ENCODE measurements at regions not wholly inside any gene's neighbourhood (a gene's known extent, or its start where the extent isn't known, plus 50 kb on each side); places are given as distances from the start of the nearest gene placed in this dataset.
"Not testable (repeated sequence)": the region's sequence is repeated elsewhere in the genome, so short reads cannot be mapped to it uniquely, and the experiment has no call there.

- DNase-seq (ENCODE audit: low read depth in 3 of 3) = no peak
Measured at GRCh38 chr14:82798276-82798675, 1264.6 kb upstream of the SEL1L start.

- DNase-seq (ENCODE audit: low read depth in 3 of 3) = no peak
Measured at GRCh38 chr14:82805892-82806825, 1272.5 kb upstream of the SEL1L start.

DNA sequence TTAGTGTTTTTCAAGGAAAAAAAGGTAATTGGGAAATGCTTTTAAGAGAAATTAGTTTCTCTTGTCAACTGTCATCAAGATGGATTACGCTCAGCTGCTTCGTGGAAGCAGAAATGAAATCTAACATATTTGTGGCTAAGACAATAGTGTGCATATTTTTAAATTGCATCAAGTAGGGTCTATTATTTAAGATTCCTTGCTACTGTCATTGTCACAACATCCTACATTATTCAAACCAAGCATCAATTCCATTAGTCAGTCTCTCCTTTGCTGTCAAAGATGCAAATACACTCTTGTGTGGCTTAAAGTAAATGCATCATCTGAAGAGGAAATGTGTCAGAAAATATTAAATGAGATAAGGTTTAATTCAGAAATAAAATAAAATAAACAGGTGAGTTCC lies 1277.6 kb upstream of the SEL1L start:
- DNase-seq (ENCODE audit: low read depth in 3 of 3) = no peak

DNA sequence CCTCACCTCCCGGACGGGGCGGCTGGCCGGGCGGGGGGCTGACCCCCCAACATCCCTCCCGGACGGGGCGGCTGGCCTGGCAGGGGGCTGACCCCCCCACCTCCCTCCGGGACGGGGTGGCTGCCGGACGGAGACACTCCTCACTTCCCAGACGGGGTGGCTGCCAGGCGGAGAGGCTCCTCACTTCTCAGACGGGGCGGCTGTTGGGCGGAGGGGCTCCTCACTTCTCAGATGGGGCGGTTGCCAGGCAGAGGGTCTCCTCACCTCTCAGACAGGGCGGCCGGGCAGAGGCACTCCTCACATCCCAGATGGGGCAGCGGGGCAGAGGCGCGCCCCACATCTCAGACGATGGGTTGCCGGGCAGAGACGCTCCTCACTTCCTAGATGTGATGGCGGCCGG lies 1280.7 kb upstream of the SEL1L start:
- not testable (repeated sequence) for DNase-seq (ENCODE audit: low read depth in 3 of 3)

DNA sequence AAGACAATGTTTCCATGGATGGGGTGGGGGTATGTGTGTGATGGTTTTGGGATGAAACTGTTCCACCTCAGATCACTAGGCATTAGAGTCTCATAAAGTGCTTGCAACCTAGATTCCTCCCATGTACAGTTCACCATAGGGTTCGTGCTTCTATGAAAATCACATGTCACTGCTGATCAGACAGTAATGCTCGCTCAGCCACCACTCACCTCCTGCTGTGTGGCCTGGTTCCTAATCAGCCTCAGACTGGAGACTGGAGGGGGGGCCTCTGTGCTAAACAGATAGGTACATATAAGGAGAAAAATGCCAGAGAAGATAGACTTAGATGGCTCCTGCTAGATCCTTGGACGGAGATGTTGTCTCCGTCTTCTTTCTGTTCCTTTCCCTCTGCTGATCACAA lies 1296.9 kb upstream of the SEL1L start:
- DNase-seq (ENCODE audit: low read depth in 3 of 3) = no peak

- DNase-seq (ENCODE audit: low read depth in 3 of 3) = no peak
Measured at GRCh38 chr14:82836256-82836950, 1302.8 kb upstream of the SEL1L start.

DNA sequence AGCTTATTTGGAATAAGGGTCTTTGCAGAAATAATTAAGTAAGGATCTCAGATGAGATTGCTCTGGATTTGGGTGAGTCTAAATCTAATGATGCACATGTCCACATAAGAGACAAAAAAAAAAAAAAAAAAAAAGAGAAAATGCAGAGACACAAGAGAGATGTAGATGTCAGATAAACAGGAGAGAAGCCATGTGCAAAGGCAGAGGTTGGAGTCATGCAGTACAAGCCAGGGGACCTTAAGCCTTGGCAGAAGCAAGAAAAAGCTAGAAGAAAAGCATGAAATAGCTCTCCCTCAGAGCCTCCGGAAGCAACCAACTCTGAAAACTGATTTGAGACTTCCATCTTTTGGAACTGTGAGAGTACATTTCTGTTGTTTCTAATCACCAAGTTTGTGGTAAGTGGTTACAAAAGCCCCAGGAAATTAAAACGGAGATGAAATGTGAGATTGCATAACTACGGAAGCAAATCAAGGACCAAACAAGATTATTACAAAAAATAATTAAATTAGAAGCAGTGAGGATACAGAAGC lies 1304.0 kb upstream of the SEL1L start:
- no peak for DNase-seq (ENCODE audit: low read depth in 3 of 3)

GRCh38 chr14:82850576-82850975 lies 1316.9 kb upstream of the SEL1L start:
- no peak for DNase-seq (ENCODE audit: low read depth in 3 of 3)

GRCh38 chr14:82854131-82854530 lies 1320.5 kb upstream of the SEL1L start:
- DNase-seq (ENCODE audit: low read depth in 3 of 3) = no peak

DNA sequence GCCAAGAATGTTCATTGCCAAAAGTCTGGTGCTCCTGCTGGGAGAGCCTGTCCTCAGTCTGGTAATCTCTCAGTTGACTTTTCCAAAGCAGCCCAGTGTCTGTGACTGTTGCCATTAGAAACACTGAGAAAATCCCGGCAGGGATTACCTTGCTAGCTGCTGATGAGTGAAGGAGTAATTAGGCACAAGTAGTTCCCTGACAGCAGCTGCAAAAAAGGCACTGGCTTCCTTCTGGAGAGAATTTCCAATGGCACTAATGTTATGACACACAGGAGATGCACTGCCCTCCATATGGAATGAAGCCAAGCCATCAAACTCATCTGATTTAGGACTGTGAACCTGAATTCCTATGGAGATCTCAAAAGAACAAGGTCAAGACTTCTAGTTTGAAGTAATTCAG lies 1321.2 kb upstream of the SEL1L start:
- no peak for DNase-seq (ENCODE audit: low read depth in 3 of 3)

DNA sequence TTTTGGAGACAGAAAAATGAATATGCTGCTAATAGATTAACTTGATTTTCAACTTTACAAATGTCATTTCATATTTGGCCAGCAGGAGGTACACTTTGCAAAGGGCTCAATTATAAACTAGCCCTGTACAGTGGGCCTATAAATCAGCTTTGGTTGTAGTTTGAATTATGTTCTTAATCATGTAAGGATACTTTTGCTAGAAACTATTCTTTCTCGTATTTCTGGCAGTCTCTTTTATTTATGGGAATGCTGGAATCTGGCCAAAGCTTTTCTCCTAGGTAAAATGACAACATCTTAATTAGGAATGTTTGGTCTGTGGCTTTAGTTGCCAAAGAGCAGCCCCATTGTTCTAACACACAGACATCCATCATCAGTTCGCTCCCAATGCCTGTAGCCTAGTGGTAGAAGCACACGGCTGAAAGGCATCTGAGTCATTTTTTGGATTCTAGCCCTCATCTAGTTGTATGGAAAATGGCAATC lies 1322.3 kb upstream of the SEL1L start:
- DNase-seq (ENCODE audit: low read depth in 3 of 3) = no peak

- no peak for DNase-seq (ENCODE audit: low read depth in 3 of 3)
Measured at GRCh38 chr14:82861313-82861712, 1327.7 kb upstream of the SEL1L start.

- DNase-seq (ENCODE audit: low read depth in 3 of 3) = no peak
Measured at GRCh38 chr14:82872494-82872893, 1338.8 kb upstream of the SEL1L start.

DNA sequence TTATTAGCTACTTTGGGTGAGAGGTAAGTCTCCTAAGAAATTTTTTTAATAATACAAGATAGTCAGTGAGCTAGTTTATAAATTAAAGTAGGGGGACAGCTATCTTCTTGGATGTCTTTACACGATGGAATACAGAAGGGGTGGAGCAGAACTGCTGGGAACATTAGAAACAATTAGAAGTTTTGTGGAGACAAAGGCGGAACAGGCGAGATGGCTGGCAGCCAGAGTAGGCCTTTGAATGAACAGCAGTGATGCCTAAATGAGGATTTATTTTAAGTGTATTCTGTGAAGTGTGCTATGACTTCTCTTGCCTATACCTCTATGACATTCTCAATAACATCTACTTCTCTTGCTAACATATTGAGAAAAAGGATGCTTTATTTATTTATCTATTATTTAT lies 1345.3 kb upstream of the SEL1L start:
- no peak for DNase-seq (ENCODE audit: low read depth in 3 of 3)

- DNase-seq (ENCODE audit: low read depth in 3 of 3) = no peak
Measured at GRCh38 chr14:82879949-82880535, 1346.4 kb upstream of the SEL1L start.

GRCh38 chr14:82886670-82887069 lies 1353.0 kb upstream of the SEL1L start:
- no peak for DNase-seq (ENCODE audit: low read depth in 3 of 3)

DNA sequence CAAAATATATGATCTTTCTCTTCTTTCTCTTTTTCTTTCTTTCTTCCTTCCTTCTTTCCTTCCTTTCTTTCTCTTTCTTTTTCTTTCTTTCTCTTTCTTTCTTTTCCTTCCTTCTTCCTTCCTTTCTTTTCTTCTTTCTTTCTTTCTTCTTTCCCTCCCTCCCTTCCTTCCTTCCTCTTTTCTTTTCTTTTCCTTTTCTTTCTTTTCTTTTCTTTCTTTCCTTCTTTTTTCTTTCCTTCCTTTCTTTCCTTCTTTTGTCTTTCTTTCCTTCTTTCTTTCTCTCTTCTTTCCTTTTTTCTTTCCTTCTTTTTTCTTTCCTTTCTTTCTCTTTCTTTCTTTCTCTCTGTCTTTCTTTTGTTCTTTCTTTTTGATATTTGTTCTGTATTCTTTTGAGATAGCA lies 1356.0 kb upstream of the SEL1L start:
- no peak for DNase-seq (ENCODE audit: low read depth in 3 of 3)

DNA sequence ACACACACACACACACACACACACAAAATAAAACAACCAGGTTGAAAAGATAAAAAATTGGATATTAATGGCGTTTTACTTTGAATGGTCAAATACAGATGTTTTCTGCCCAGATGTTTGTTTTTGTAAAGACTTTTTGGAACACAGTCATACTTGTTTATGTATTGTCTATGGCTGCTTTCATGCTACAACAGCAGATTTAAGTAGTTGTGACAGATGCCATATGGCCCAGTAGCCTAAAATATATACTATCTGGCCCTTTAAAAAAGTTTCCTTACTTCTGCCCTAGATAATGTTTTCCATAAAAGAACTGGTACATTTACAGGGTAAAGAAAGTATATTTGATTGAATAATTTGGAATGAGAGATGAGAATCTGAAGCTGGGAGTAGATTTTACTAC lies 1362.8 kb upstream of the SEL1L start:
- no peak for DNase-seq (ENCODE audit: low read depth in 3 of 3)

GRCh38 chr14:82897469-82898308 lies 1364.0 kb upstream of the SEL1L start:
- no peak for DNase-seq (ENCODE audit: low read depth in 3 of 3)

- DNase-seq (ENCODE audit: low read depth in 3 of 3) = no peak
Measured at GRCh38 chr14:82905762-82906161, 1372.1 kb upstream of the SEL1L start.

DNA sequence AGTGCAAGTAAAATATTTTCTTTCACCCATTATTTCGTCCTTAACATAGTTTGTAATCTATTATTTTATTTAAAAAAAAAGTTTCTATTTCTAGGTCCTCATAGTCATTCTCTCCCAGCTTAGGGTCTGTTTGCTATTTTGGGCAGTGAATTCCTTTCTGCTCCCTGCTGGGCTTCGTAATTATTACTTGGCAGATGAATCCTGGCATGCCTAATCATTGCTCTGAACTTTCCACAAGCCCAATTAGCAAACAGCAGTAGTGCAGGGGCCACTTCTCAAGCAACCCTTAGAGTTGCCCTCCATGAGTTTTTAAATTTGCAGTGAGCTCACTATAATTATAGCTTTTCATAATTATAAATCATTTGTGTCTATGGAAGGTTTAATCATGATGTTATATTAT lies 1378.3 kb upstream of the SEL1L start:
- DNase-seq (ENCODE audit: low read depth in 3 of 3) = no peak
